Activated CD4-positive, alpha-beta T cell treated with anti-CD3 and anti-CD28 coated beads, Interleukin-2, amount 50 U/mL, for 48 hours (primary cell): ENCODE measurements at regions not wholly inside any gene's neighbourhood (a gene's known extent, or its start where the extent isn't known, plus 50 kb on each side); places are given as distances from the start of the nearest gene placed in this dataset.
"Not testable (repeated sequence)": the region's sequence is repeated elsewhere in the genome, so short reads cannot be mapped to it uniquely, and the experiment has no call there.

Experiments used
- DNase-seq, 2 experiments: peaks; one replicate each; pipeline ENCODE4 v3.0.0-alpha.2; 2020

GRCh38 chr10:108631332-108631731 is 1292.0 kb downstream of the XPNPEP1 start:
- DNase-seq = no peak

GRCh38 chr10:108629834-108630233 is 1293.5 kb downstream of the XPNPEP1 start:
- DNase-seq = no peak

GRCh38 chr10:108624052-108624451 is 1299.3 kb downstream of the XPNPEP1 start:
- no peak for DNase-seq

GRCh38 chr10:108620821-108621534 is 1302.3 kb downstream of the XPNPEP1 start:
- DNase-seq = no peak

- DNase-seq = no peak
Measured at GRCh38 chr10:108616559-108617285, 1306.6 kb downstream of the XPNPEP1 start.

- DNase-seq = no peak
Measured at GRCh38 chr10:108615576-108616320, 1307.6 kb downstream of the XPNPEP1 start.

- DNase-seq = no peak
Measured at GRCh38 chr10:108612485-108612884, 1310.8 kb downstream of the XPNPEP1 start.

GRCh38 chr10:108608860-108609259 is 1314.5 kb downstream of the XPNPEP1 start:
- DNase-seq = no peak

- no peak for DNase-seq
Measured at GRCh38 chr10:108601851-108602250, 1321.5 kb downstream of the XPNPEP1 start.

- not testable (repeated sequence) for DNase-seq
Measured at GRCh38 chr10:108600511-108600910, 1322.8 kb downstream of the XPNPEP1 start.

GRCh38 chr10:108599317-108599716 is 1324.0 kb downstream of the XPNPEP1 start:
- not testable (repeated sequence) for DNase-seq

GRCh38 chr10:108598831-108599230 is 1324.5 kb downstream of the XPNPEP1 start:
- no peak for DNase-seq

GRCh38 chr10:108598320-108598695 is 1325.0 kb downstream of the XPNPEP1 start:
- DNase-seq = no peak

GRCh38 chr10:108597657-108598319 is 1325.5 kb downstream of the XPNPEP1 start:
- no peak for DNase-seq

GRCh38 chr10:108597031-108597430 is 1326.3 kb downstream of the XPNPEP1 start:
- DNase-seq = no peak

GRCh38 chr10:108592956-108593355 is 1330.4 kb downstream of the XPNPEP1 start:
- DNase-seq = no peak

GRCh38 chr10:108591417-108591816 is 1331.9 kb downstream of the XPNPEP1 start:
- no peak for DNase-seq

- no peak for DNase-seq
Measured at GRCh38 chr10:108586424-108586823, 1336.9 kb downstream of the XPNPEP1 start.

GRCh38 chr10:108583877-108584276 is 1339.4 kb downstream of the XPNPEP1 start:
- no peak for DNase-seq

GRCh38 chr10:108582888-108583287 is 1340.4 kb downstream of the XPNPEP1 start:
- no peak for DNase-seq

GRCh38 chr10:108582387-108582786 is 1340.9 kb downstream of the XPNPEP1 start:
- DNase-seq = no peak

GRCh38 chr10:108578258-108578657 is 1345.1 kb downstream of the XPNPEP1 start:
- DNase-seq = no peak

GRCh38 chr10:108574233-108574632 is 1349.1 kb downstream of the XPNPEP1 start:
- no peak for DNase-seq
